ENCODE measurements at regions not wholly inside any gene's neighbourhood (a gene's known extent, or its start where the extent isn't known, plus 50 kb on each side); places are given as distances from the start of the nearest gene placed in this dataset.

DNA sequence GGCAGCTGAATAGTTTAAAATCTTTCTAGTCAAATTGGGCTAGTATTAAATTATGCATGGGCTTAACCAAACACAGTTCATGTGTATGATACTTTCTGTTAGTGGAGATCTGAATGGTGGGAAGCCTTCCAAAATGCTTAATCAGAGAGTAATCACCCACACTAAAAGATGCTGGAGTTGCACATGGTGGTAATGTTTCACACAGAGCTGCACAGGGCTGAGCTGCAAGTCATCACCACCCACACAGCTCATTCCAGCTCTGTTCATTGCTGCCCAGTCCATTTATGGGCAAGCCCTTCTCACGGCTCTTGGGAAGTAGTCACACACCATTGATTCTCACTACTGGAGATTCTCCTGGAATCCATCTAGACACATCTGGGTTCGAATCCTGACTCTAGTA lies 351.5 kb upstream of the KCNN2 start:
- Histone ChIP-seq H4K5ac (ENCODE audit: low read depth, low read length) (no peak overlapping the region), H2AK5ac (ENCODE audit: low read depth, low read length) (no peak overlapping the region), H3K4me1 (ENCODE audit: control insufficient read depth, insufficient read depth, low read length) (no peaks in the 10 kb centered on the region), H2BK5ac (ENCODE audit: low read depth, low read length, poor library complexity, severe bottlenecking) (no peak overlapping the region), H2BK120ac (ENCODE audit: low read depth, low read length) (no peak overlapping the region), H3K27me3 (ENCODE audit: control insufficient read depth, insufficient read depth, low read length) (no peaks in the 10 kb centered on the region), H3K4ac (ENCODE audit: low read depth, low read length) (no peak overlapping the region), H4K20me1 (ENCODE audit: insufficient read depth, low read length) (no peaks in the 10 kb centered on the region), H2BK20ac (ENCODE audit: low read depth, low read length) (no peak overlapping the region), H3K23ac (ENCODE audit: low read depth, low read length) (no peak overlapping the region), H4K91ac (ENCODE audit: insufficient read depth, low read depth, low read length) (no peak overlapping the region), H4K8ac (ENCODE audit: low read depth in 2 of 2, low read length in 2 of 2) (no peak overlapping the region), H3K4me3 (ENCODE audit: insufficient read depth, low read depth, low read length) (no peak overlapping the region), H2AFZ (replicated peaks; ENCODE audit: low read length, poor library complexity) (no peak overlapping the region), H3K4me2 (ENCODE audit: low read depth, low read length) (no peak overlapping the region), H3K9me1 (ENCODE audit: insufficient read depth, low read length) (no peaks in the 10 kb centered on the region), H3K14ac (replicated peaks; ENCODE audit: low read depth, low read length) (no peak overlapping the region), H3K9me3 (ENCODE audit: control insufficient read depth, insufficient read depth, low read length) (no peaks in the 10 kb centered on the region), H2BK15ac (ENCODE audit: low read depth, low read length) (no peak overlapping the region), H3K18ac (ENCODE audit: low read depth, low read length) (no peak overlapping the region), H3K9ac (ENCODE audit: low read depth, low read length) (no peak overlapping the region), H3K36me3 (ENCODE audit: control insufficient read depth, insufficient read depth, low read length) (no peaks in the 10 kb centered on the region), H3K56ac (ENCODE audit: extremely low read depth, insufficient read depth, low read length) (no peak overlapping the region), H3K79me1 (ENCODE audit: low read depth in 1 of 2, low read length in 2 of 2) (no peaks in the 10 kb centered on the region), H3K27ac (ENCODE audit: insufficient read depth, low read length) (no peak overlapping the region), H2AK9ac (replicated peaks; ENCODE audit: low read depth, low read length, poor library complexity) (no peak overlapping the region)
- BruUV-seq (replicated peaks) = no TSS peak
- DNase-seq = peak; percentile 87
- dilution Hi-C loops (cut with HindIII; ENCODE audit: low sequenced_read_pairs, unreplicated experiment) (no loop called here), intact Hi-C loops (cut with micrococcal nuclease) (no loop called here), in situ Hi-C loops (cut with MboI; ENCODE audit: low sequenced_read_pairs) (no loop called here)
- POLR2A ChIA-PET (ENCODE audit: unreplicated experiment) = no interaction called here
- no peak for TF ChIP-seq CTCF (conservative IDR thresholded peaks at IDR 0.05; ENCODE audit: low read depth, low read length)
- peak; percentile 43; the same call in 1 of the 2 replicates for TF ChIP-seq NFE2L2 (IDR thresholded peaks at IDR 0.05; ENCODE audit: low read depth, low read length)
- peak; percentile 50; the same call in 1 of the 2 replicates for TF ChIP-seq BHLHE40 (IDR thresholded peaks at IDR 0.05; ENCODE audit: low read depth, low read length)
- ATAC-seq (ENCODE audit: low read depth) = peak; percentile 79
- 67% methylated on average over 1 of the region's 2 CpGs; no CpG with 5 or more reads in 1 of the 2 experiments for whole genome bisulfite sequencing, 2 experiments (ENCODE audit: extremely low coverage in 2 of 2, insufficient read length in 1 of 2)
- CTCF ChIA-PET = no interaction called here
